IMR-90 (cell line): ENCODE measurements at regions not wholly inside any gene's neighbourhood (a gene's known extent, or its start where the extent isn't known, plus 50 kb on each side); places are given as distances from the start of the nearest gene placed in this dataset.

Experiments used
- ATAC-seq: fragments of 200-7000 bp; cut with Tn5 transposase; 2 replicates; pipeline ENCODE4 v1.9.1; 2020; ENCODE audit warnings: low read depth, mild to moderate bottlenecking, moderate library complexity
- BruUV-seq: library from RNA; stranded (reverse); fragments of 400-500 nt; replicated peaks from 2 replicates; lab custom pipeline; 2021; lab: Mats Ljungman, UMichigan
- CTCF ChIA-PET: fragments of 300-600 bp; formaldehyde crosslinking; extraction: SDS; loops from one replicate; lab custom pipeline; 2021; ENCODE audit warnings: antibody characterized with exemption; lab: Yijun Ruan, JAX
- POLR2A ChIA-PET: fragments of 300-600 bp; sonication (Branson Sonifier 250); formaldehyde crosslinking; loops from one replicate; lab custom pipeline; 2022; ENCODE audit warnings: antibody characterized with exemption; ENCODE audit not compliant: unreplicated experiment; lab: Charles Lee
- DNase-seq: peaks from one replicate; pipeline ENCODE4 v3.0.0; 2013
- H2AFZ ChIP-seq: replicated peaks from 2 replicates; pipeline ENCODE3; 2013; ENCODE audit warnings: low read length, mild to moderate bottlenecking; ENCODE audit not compliant: poor library complexity
- H2AK5ac ChIP-seq: 2 replicates; pipeline ENCODE4 v1.6.1; 2013; ENCODE audit warnings: low read depth, low read length, inconsistent platforms
- H2AK9ac ChIP-seq: replicated peaks from 2 replicates; pipeline ENCODE3; 2013; ENCODE audit warnings: mild to moderate bottlenecking, low read depth, low read length, moderate library complexity; ENCODE audit not compliant: poor library complexity
- H2BK120ac ChIP-seq: 2 replicates; pipeline ENCODE4 v1.6.1; 2013; ENCODE audit warnings: low read depth, low read length, inconsistent platforms
- H2BK15ac ChIP-seq: 3 replicates; pipeline ENCODE4 v1.6.1; 2013; ENCODE audit warnings: low read depth, low read length, inconsistent platforms
- H2BK20ac ChIP-seq: 2 replicates; pipeline ENCODE4 v1.6.1; 2013; ENCODE audit warnings: low read depth, mild to moderate bottlenecking, inconsistent platforms, low read length, moderate library complexity
- H2BK5ac ChIP-seq: 2 replicates; pipeline ENCODE4 v1.6.1; 2013; ENCODE audit warnings: mild to moderate bottlenecking, low read depth, low read length, inconsistent platforms; ENCODE audit not compliant: poor library complexity, severe bottlenecking
- H3K14ac ChIP-seq: replicated peaks from 2 replicates; pipeline ENCODE4 v1.6.1; 2013; ENCODE audit warnings: low read depth, low read length, inconsistent platforms
- H3K18ac ChIP-seq: 2 replicates; pipeline ENCODE4 v1.6.1; 2013; ENCODE audit warnings: low read depth, low read length, control low read depth
- H3K23ac ChIP-seq: 2 replicates; pipeline ENCODE4 v1.6.1; 2013; ENCODE audit warnings: low read depth, low read length, inconsistent platforms
- H3K27ac ChIP-seq: 2 replicates; pipeline ENCODE4 v1.5.1; 2013; ENCODE audit warnings: mild to moderate bottlenecking, control low read depth, low read length; ENCODE audit not compliant: insufficient read depth
- H3K27me3 ChIP-seq: 2 replicates; pipeline ENCODE4 v1.6.1; 2013; ENCODE audit warnings: low read length; ENCODE audit not compliant: control insufficient read depth, insufficient read depth
- H3K36me3 ChIP-seq: 2 replicates; pipeline ENCODE4 v1.6.1; 2013; ENCODE audit warnings: low read length, mixed read lengths; ENCODE audit not compliant: control insufficient read depth, insufficient read depth
- H3K4ac ChIP-seq: 2 replicates; pipeline ENCODE4 v1.6.1; 2013; ENCODE audit warnings: low read depth, low read length, inconsistent platforms
- H3K4me1 ChIP-seq: 2 replicates; pipeline ENCODE4 v1.6.1; 2013; ENCODE audit warnings: low read length, mixed read lengths; ENCODE audit not compliant: control insufficient read depth, insufficient read depth
- H3K4me2 ChIP-seq: 2 replicates; pipeline ENCODE4 v1.6.1; 2013; ENCODE audit warnings: low read depth, mild to moderate bottlenecking, control low read depth, low read length, moderate library complexity
- H3K4me3 ChIP-seq: 2 replicates; pipeline ENCODE4 v1.5.1; 2013; ENCODE audit warnings: low read depth, mild to moderate bottlenecking, control low read depth, low read length, moderate library complexity; ENCODE audit not compliant: insufficient read depth
- H3K56ac ChIP-seq: 2 replicates; pipeline ENCODE4 v1.6.1; 2013; ENCODE audit warnings: low read length, inconsistent platforms; ENCODE audit not compliant: insufficient read depth; ENCODE audit errors: extremely low read depth
- H3K79me1 ChIP-seq, 2 experiments: 2 replicates each; pipeline ENCODE4 v1.6.1; 2013; ENCODE audit warnings: low read length in 2 of 2, inconsistent platforms in 1 of 2, low read depth in 1 of 2
- H3K9ac ChIP-seq: 2 replicates; pipeline ENCODE4 v1.6.1; 2013; ENCODE audit warnings: low read depth, low read length, control low read depth
- H3K9me1 ChIP-seq: 2 replicates; pipeline ENCODE4 v1.6.1; 2013; ENCODE audit warnings: low read length, inconsistent platforms; ENCODE audit not compliant: insufficient read depth
- H3K9me3 ChIP-seq: 2 replicates; pipeline ENCODE4 v1.6.1; 2013; ENCODE audit warnings: low read length; ENCODE audit not compliant: control insufficient read depth, insufficient read depth
- H4K20me1 ChIP-seq: 2 replicates; pipeline ENCODE4 v1.6.1; 2013; ENCODE audit warnings: low read length, inconsistent platforms; ENCODE audit not compliant: insufficient read depth
- H4K5ac ChIP-seq: 2 replicates; pipeline ENCODE4 v1.6.1; 2013; ENCODE audit warnings: mild to moderate bottlenecking, low read depth, low read length, control low read depth
- H4K8ac ChIP-seq, 2 experiments: 2 replicates each; pipeline ENCODE4 v1.6.1; 2013; ENCODE audit warnings: low read depth in 2 of 2, low read length in 2 of 2, control low read depth in 1 of 2, inconsistent platforms in 1 of 2
- H4K91ac ChIP-seq: 2 replicates; pipeline ENCODE4 v1.6.1; 2013; ENCODE audit warnings: low read depth, low read length, inconsistent platforms; ENCODE audit not compliant: insufficient read depth
- BHLHE40 ChIP-seq: fragments of 150-350 bp; IDR thresholded peaks from 2 replicates; pipeline ENCODE4 v1.6.1; 2016; ENCODE audit warnings: mild to moderate bottlenecking, low read depth, low read length
- CEBPB ChIP-seq: IDR thresholded peaks from 2 replicates; pipeline ENCODE4 v1.6.1; 2012; ENCODE audit warnings: low read depth, low read length, improper control_type of control experiment
- CHD1 ChIP-seq: IDR thresholded peaks from 2 replicates; pipeline ENCODE4 v1.6.1; 2012; ENCODE audit warnings: low read depth, low read length, improper control_type of control experiment
- ELK1 ChIP-seq: fragments of 150-350 bp; IDR thresholded peaks from 2 replicates; pipeline ENCODE4 v1.6.1; 2016; ENCODE audit warnings: low read depth, mild to moderate bottlenecking, low read length, moderate library complexity, borderline replicate concordance
- FOS ChIP-seq: fragments of 150-350 bp; IDR thresholded peaks from 2 replicates; pipeline ENCODE4 v1.6.1; 2016; ENCODE audit warnings: low read depth, low read length
- MAFK ChIP-seq: IDR thresholded peaks from 2 replicates; pipeline ENCODE4 v1.6.1; 2012; ENCODE audit warnings: low read depth, low read length, improper control_type of control experiment
- MAZ ChIP-seq: IDR thresholded peaks from 2 replicates; pipeline ENCODE4 v1.6.1; 2012; ENCODE audit warnings: low read depth, mild to moderate bottlenecking, low read length, improper control_type of control experiment, moderate library complexity, borderline replicate concordance
- MXI1 ChIP-seq: IDR thresholded peaks from 2 replicates; pipeline ENCODE4 v1.6.1; 2012; ENCODE audit warnings: low read depth, mild to moderate bottlenecking, low read length, moderate library complexity, borderline replicate concordance
- NFE2L2 ChIP-seq: fragments of 150-350 bp; IDR thresholded peaks from 2 replicates; pipeline ENCODE4 v1.6.1; 2016; ENCODE audit warnings: low read depth, mild to moderate bottlenecking, low read length
- POLR2A ChIP-seq: IDR thresholded peaks from 2 replicates; pipeline ENCODE4 v1.6.1; 2012; ENCODE audit warnings: mild to moderate bottlenecking, low read depth, low read length
- RAD21 ChIP-seq: IDR thresholded peaks from 2 replicates; pipeline ENCODE4 v1.6.1; 2012; ENCODE audit warnings: low read length, improper control_type of control experiment
- RCOR1 ChIP-seq: IDR thresholded peaks from 2 replicates; pipeline ENCODE4 v1.6.1; 2012; ENCODE audit warnings: mild to moderate bottlenecking, low read length, improper control_type of control experiment; ENCODE audit not compliant: insufficient replicate concordance
- RFX5 ChIP-seq: IDR thresholded peaks from 2 replicates; pipeline ENCODE4 v1.8.0; 2012; ENCODE audit warnings: low read depth, mild to moderate bottlenecking, low read length, moderate library complexity
- SMC3 ChIP-seq: fragments of 150-350 bp; IDR thresholded peaks from 2 replicates; pipeline ENCODE4 v1.6.1; 2016; ENCODE audit warnings: low read depth, mild to moderate bottlenecking, antibody characterized with exemption, low read length, moderate library complexity
- WGBS, 2 experiments: methylation state at CpG; one replicate each; pipeline versions ENCODE4 v1.1.5 to v1.1.7; 2013; ENCODE audit warnings: missing lambda C conversion rate in 2 of 2; ENCODE audit not compliant: insufficient read length in 1 of 2; ENCODE audit errors: extremely low coverage in 2 of 2; 5-methylcytosine and 5-hydroxymethylcytosine counted together
- dilution Hi-C: fragments of 300-500 bp; cut with HindIII; formaldehyde crosslinking; loops from one replicate; pipeline ENCODE4 v1.14.3; 2018; ENCODE audit warnings: low sequenced_read_pairs; ENCODE audit not compliant: unreplicated experiment
- in situ Hi-C: fragments of 300-500 bp; cut with MboI; formaldehyde crosslinking; loops from 3 replicates; pipeline ENCODE4 v1.14.3; 2019; ENCODE audit warnings: low sequenced_read_pairs, inconsistent platforms, mixed read lengths
- intact Hi-C: fragments of 100-400 bp; cut with micrococcal nuclease; formaldehyde crosslinking; loops from 2 replicates; pipeline ENCODE4 v1.10.0; 2022
- TF ChIP-seq, protein P1 (sequence below): conservative IDR thresholded peaks from 2 replicates; pipeline ENCODE4 v1.5.1; 2012; ENCODE audit warnings: mild to moderate bottlenecking, low read depth, low read length, improper control_type of control experiment
- TF ChIP-seq, protein P2 (sequence below): fragments of 150-350 bp; IDR thresholded peaks from 2 replicates; pipeline ENCODE4 v1.6.1; 2017; ENCODE audit warnings: mild to moderate bottlenecking, antibody characterized with exemption, low read length, low read depth

- no peak overlapping the region for H3K4me2 ChIP-seq
- H2BK15ac ChIP-seq, result no peak overlapping the region
- no peaks in the 10 kb centered on the region for H3K79me1 ChIP-seq
- H3K56ac ChIP-seq, result no peak overlapping the region
- ChIA-PET POLR2A (no interaction called here), CTCF (no interaction called here)
- no peak overlapping the region for H3K4me3 ChIP-seq
- H2BK120ac ChIP-seq, result no peak overlapping the region
- H3K27me3 ChIP-seq, result 0 out of 2 replicates have a peak, but pooled peaks cover 3% of the 10 kb centered on the region
- H2AK9ac ChIP-seq, result no peak overlapping the region
- peaks cover 3% of the 10 kb centered on the region; the same call in 1 of the 2 replicates for H3K9me1 ChIP-seq
- no peak overlapping the region for H2AK5ac ChIP-seq
- no TSS peak for BruUV-seq
- H2AFZ ChIP-seq, result no peak overlapping the region
- no peak overlapping the region for H3K27ac ChIP-seq
- H3K4me1 ChIP-seq, result peaks cover 4% of the 10 kb centered on the region
- H3K18ac ChIP-seq, result no peak overlapping the region
- no peak for DNase-seq
- in situ Hi-C loops, result no loop called here
- ATAC-seq, result no peak
- H4K5ac ChIP-seq, result no peak overlapping the region
- no peak overlapping the region for H3K14ac ChIP-seq
- intact Hi-C loops, result no loop called here
- peaks cover 4% of the 10 kb centered on the region for H3K9me3 ChIP-seq
- H2BK20ac ChIP-seq, result no peak overlapping the region
- 59% methylated on average over 3 of the region's 5 CpGs; no CpG with 5 or more reads in 1 of the 2 experiments for WGBS, 2 experiments
- H4K91ac ChIP-seq, result no peak overlapping the region
- H3K4ac ChIP-seq, result no peak overlapping the region
- no peaks in the 10 kb centered on the region for H3K36me3 ChIP-seq
- no peaks in the 10 kb centered on the region for H4K20me1 ChIP-seq
- no peak for TF ChIP-seq RFX5
- no peak for TF ChIP-seq CEBPB
- no peak for TF ChIP-seq CHD1
- TF ChIP-seq, protein P1, sequence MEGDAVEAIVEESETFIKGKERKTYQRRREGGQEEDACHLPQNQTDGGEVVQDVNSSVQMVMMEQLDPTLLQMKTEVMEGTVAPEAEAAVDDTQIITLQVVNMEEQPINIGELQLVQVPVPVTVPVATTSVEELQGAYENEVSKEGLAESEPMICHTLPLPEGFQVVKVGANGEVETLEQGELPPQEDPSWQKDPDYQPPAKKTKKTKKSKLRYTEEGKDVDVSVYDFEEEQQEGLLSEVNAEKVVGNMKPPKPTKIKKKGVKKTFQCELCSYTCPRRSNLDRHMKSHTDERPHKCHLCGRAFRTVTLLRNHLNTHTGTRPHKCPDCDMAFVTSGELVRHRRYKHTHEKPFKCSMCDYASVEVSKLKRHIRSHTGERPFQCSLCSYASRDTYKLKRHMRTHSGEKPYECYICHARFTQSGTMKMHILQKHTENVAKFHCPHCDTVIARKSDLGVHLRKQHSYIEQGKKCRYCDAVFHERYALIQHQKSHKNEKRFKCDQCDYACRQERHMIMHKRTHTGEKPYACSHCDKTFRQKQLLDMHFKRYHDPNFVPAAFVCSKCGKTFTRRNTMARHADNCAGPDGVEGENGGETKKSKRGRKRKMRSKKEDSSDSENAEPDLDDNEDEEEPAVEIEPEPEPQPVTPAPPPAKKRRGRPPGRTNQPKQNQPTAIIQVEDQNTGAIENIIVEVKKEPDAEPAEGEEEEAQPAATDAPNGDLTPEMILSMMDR, result no peak
- no peak for TF ChIP-seq RCOR1
- TF ChIP-seq ELK1, result no peak
- TF ChIP-seq MAZ, result no peak
- TF ChIP-seq NFE2L2, result no peak
- no peak for TF ChIP-seq FOS
- TF ChIP-seq BHLHE40, result no peak
- no peak for TF ChIP-seq RAD21
- no peak for TF ChIP-seq MAFK
- TF ChIP-seq POLR2A, result no peak
- TF ChIP-seq MXI1, result no peak
- TF ChIP-seq SMC3, result no peak
- TF ChIP-seq, protein P2, sequence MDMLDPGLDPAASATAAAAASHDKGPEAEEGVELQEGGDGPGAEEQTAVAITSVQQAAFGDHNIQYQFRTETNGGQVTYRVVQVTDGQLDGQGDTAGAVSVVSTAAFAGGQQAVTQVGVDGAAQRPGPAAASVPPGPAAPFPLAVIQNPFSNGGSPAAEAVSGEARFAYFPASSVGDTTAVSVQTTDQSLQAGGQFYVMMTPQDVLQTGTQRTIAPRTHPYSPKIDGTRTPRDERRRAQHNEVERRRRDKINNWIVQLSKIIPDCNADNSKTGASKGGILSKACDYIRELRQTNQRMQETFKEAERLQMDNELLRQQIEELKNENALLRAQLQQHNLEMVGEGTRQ, result no peak
- no peak overlapping the region for H3K9ac ChIP-seq
- dilution Hi-C loops, result no loop called here
- H4K8ac ChIP-seq, result no peak overlapping the region
- H3K23ac ChIP-seq, result no peak overlapping the region
- H2BK5ac ChIP-seq, result no peak overlapping the region
Observed at GRCh38 chr6:4563156-4563555, 213.0 kb upstream of the CDYL start.
